Keratinocyte (primary cell): ENCODE measurements at regions not wholly inside any gene's neighbourhood (a gene's known extent, or its start where the extent isn't known, plus 50 kb on each side); places are given as distances from the start of the nearest gene placed in this dataset.

ENCODE experiments used
- CTCF ChIP-seq, 3 experiments: IDR thresholded peaks in 1 of 3; conservative IDR thresholded peaks in 1 of 3; optimal IDR thresholded peaks in 1 of 3; 2 replicates in 2 of 3; 3 replicates in 1 of 3; pipeline versions ENCODE3 to v1.5.1; 2011; ENCODE audit warnings: low read length in 3 of 3, mild to moderate bottlenecking in 3 of 3, moderate library complexity in 2 of 3, control low read depth in 1 of 3, inconsistent platforms in 1 of 3; ENCODE audit not compliant: insufficient read depth in 2 of 3; ENCODE audit errors: extremely low read depth in 1 of 3
- EZH2 ChIP-seq: IDR thresholded peaks from one replicate; pipeline ENCODE4 v1.6.1; 2012; ENCODE audit warnings: inconsistent platforms, mild to moderate bottlenecking, low read length, moderate library complexity

DNA sequence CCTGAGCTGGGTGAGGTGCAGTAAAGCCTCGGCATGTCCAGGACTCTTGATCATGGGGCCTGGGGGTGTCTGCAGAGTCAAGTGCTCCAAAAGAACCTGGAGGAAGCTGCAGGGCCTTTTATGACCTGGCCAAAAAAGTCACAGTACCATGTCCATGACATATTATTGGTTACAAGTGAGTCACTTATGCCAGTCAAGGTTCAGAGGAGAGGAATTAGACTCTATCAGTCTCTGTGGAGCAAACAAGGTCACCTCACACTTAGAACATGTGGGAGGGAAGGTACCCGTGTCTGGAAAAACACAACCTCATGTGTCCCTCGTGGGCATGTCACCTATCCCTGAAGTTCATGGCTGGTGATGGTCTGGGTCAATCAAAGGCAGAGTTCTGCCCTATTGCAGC lies 465.7 kb downstream of the FBXO15 start:
- TF ChIP-seq EZH2 = no peak
- TF ChIP-seq CTCF (optimal IDR thresholded peaks at IDR 0.05 in 1 of 3, IDR thresholded peaks at IDR 0.05 in 1 of 3, conservative IDR thresholded peaks at IDR 0.05 in 1 of 3; ENCODE audit: extremely low read depth in 1 of 3, insufficient read depth in 2 of 3, low read length in 3 of 3) = no peak
